Liver (tissue), 8 donors: ENCODE measurements at regions not wholly inside any gene's neighbourhood (a gene's known extent, or its start where the extent isn't known, plus 50 kb on each side); places are given as distances from the start of the nearest gene placed in this dataset.

ENCODE experiments used
- DNase-seq: peaks from one replicate; pipeline ENCODE4 v3.0.0-alpha.2; 2017; ENCODE audit warnings: low spot score
- H3K27ac ChIP-seq, 2 donors: one replicate each; pipeline ENCODE4 v1.7.0; 2013; ENCODE audit warnings: inconsistent platforms in 2 of 2, low read length in 2 of 2, control low read depth in 1 of 2, low read depth in 1 of 2, mild to moderate bottlenecking in 1 of 2
- H3K27me3 ChIP-seq, 4 donors: one replicate each; pipeline versions ENCODE4 v1.6.1 to v1.7.0; 2013; ENCODE audit warnings: low read length in 3 of 4, inconsistent platforms in 1 of 4, mild to moderate bottlenecking in 1 of 4, moderate library complexity in 1 of 4; ENCODE audit not compliant: control insufficient read depth in 4 of 4, insufficient read depth in 4 of 4
- H3K36me3 ChIP-seq, 4 donors: one replicate each; pipeline versions ENCODE4 v1.6.1 to v1.7.0; 2013; ENCODE audit warnings: low read length in 3 of 4, mild to moderate bottlenecking in 3 of 4, low read depth in 1 of 4, moderate library complexity in 1 of 4; ENCODE audit not compliant: control insufficient read depth in 4 of 4, insufficient read depth in 3 of 4
- H3K4me1 ChIP-seq, 4 donors: one replicate each; pipeline versions ENCODE4 v1.6.1 to v1.7.0; 2013; ENCODE audit warnings: low read length in 3 of 4, mild to moderate bottlenecking in 3 of 4, moderate library complexity in 1 of 4; ENCODE audit not compliant: control insufficient read depth in 4 of 4, insufficient read depth in 4 of 4
- H3K4me3 ChIP-seq, 3 donors: one replicate each; pipeline versions ENCODE4 v1.6.1 to v1.7.0; 2013; ENCODE audit warnings: low read length in 3 of 3, control low read depth in 1 of 3, low read depth in 1 of 3, mild to moderate bottlenecking in 1 of 3
- H3K9ac ChIP-seq, 2 donors: one replicate each; pipeline ENCODE4 v1.7.0; 2013; ENCODE audit warnings: low read length in 2 of 2, mild to moderate bottlenecking in 2 of 2, moderate library complexity in 2 of 2, control low read depth in 1 of 2, low read depth in 1 of 2
- H3K9me3 ChIP-seq, 4 donors: one replicate each; pipeline versions ENCODE4 v1.6.1 to v1.7.0; 2013; ENCODE audit warnings: low read length in 3 of 4; ENCODE audit not compliant: control insufficient read depth in 4 of 4
- EGR1 ChIP-seq, 2 donors: IDR thresholded peaks; 2 replicates each; pipeline ENCODE4 v1.6.1; 2016 to 2018; ENCODE audit warnings: antibody characterized with exemption in 2 of 2, low read depth in 2 of 2
- FOXA1 ChIP-seq: IDR thresholded peaks from 2 replicates; pipeline ENCODE4 v1.6.1; 2016; ENCODE audit warnings: antibody characterized with exemption
- FOXA2 ChIP-seq: IDR thresholded peaks from 2 replicates; pipeline ENCODE4 v1.6.1; 2016; ENCODE audit warnings: antibody characterized with exemption
- GABPA ChIP-seq, 2 donors: IDR thresholded peaks in 1 of 2; conservative IDR thresholded peaks in 1 of 2; 2 replicates each; pipeline ENCODE4 v1.6.1; 2016; ENCODE audit warnings: antibody characterized with exemption in 2 of 2, mild to moderate bottlenecking in 1 of 2, moderate library complexity in 1 of 2
- HNF4A ChIP-seq, 2 donors: conservative IDR thresholded peaks; 2 replicates each; pipeline ENCODE4 v1.6.1; 2016; ENCODE audit warnings: antibody characterized with exemption in 2 of 2, mild to moderate bottlenecking in 2 of 2
- HNF4G ChIP-seq: IDR thresholded peaks from 2 replicates; pipeline ENCODE4 v1.6.1; 2016; ENCODE audit warnings: antibody characterized with exemption
- JUND ChIP-seq, 2 donors: IDR thresholded peaks; 2 replicates each; pipeline ENCODE4 v1.6.1; 2016; ENCODE audit warnings: antibody characterized with exemption in 2 of 2
- NR2F2 ChIP-seq: IDR thresholded peaks from 2 replicates; pipeline ENCODE4 v1.6.1; 2016; ENCODE audit warnings: antibody characterized with exemption
- RAD21 ChIP-seq, 2 donors: IDR thresholded peaks; 2 replicates each; pipeline ENCODE4 v1.6.1; 2016; ENCODE audit warnings: antibody characterized with exemption in 2 of 2, mild to moderate bottlenecking in 2 of 2
- RXRA ChIP-seq, 2 donors: IDR thresholded peaks; 2 replicates each; pipeline ENCODE4 v1.6.1; 2017 to 2018; ENCODE audit warnings: antibody characterized with exemption in 2 of 2, mild to moderate bottlenecking in 1 of 2
- SP1 ChIP-seq: IDR thresholded peaks from 2 replicates; pipeline ENCODE4 v1.6.1; 2018; ENCODE audit warnings: antibody characterized with exemption, mild to moderate bottlenecking
- TAF1 ChIP-seq: conservative IDR thresholded peaks from 2 replicates; pipeline ENCODE4 v1.6.1; 2016; ENCODE audit warnings: antibody characterized with exemption, mild to moderate bottlenecking
- YY1 ChIP-seq: IDR thresholded peaks from 2 replicates; pipeline ENCODE4 v1.6.1; 2016; ENCODE audit warnings: antibody characterized with exemption, mild to moderate bottlenecking
- WGBS: extraction: QIAGEN DNeasy Blood & Tissue Kit; methylation state at CpG from one replicate; pipeline ENCODE4 v1.1.7; 2013; 5-methylcytosine and 5-hydroxymethylcytosine counted together
- TF ChIP-seq, protein P1 (sequence below): IDR thresholded peaks from 2 replicates; pipeline ENCODE4 v1.6.1; 2016; ENCODE audit warnings: antibody characterized with exemption
- TF ChIP-seq, protein P2 (sequence below): IDR thresholded peaks from 2 replicates; pipeline ENCODE4 v1.6.1; 2016; ENCODE audit warnings: antibody characterized with exemption, mild to moderate bottlenecking
- TF ChIP-seq, protein P3 (sequence below): IDR thresholded peaks from 2 replicates; pipeline ENCODE4 v1.6.1; 2016; ENCODE audit warnings: antibody characterized with exemption
- TF ChIP-seq, protein P4 (sequence below): fragments of 150-350 bp; IDR thresholded peaks from 2 replicates; pipeline ENCODE4 v1.5.1; 2017; ENCODE audit warnings: improper control_type of control experiment, low read depth, low read length; ENCODE audit not compliant: missing input control
- donor health status: healthy.
- donor health status: healthy.
- donor health status: healthy.
- donor health status: healthy.
- donor health status: healthy.

DNA sequence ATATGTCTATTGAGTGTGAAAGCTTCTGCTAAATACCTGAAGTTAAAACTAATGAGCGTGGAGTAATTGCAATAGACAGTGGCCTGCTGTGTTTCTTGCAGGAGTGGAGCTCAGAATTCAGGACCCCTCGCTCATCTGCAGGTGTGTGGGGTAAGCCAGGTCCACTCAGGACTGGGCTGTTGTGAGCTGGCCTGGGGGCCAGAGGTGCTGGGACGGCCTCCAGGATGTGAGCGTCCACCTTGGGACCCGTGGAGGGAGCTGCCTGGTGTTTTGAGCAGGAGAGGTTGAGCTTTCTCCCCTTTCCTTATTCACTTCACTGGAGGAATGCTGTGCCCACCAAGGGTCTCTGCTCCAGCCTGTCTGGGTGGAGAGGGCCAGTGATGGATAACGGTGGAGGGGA lies 681.2 kb downstream of the BRD1 start:
- H3K27me3 ChIP-seq: peaks cover 0 to 2% (median 0%) of the 10 kb centered on the region in 4 donors
- H3K4me1 ChIP-seq: no peaks in the 10 kb centered on the region
- H3K9me3 ChIP-seq: no peaks in the 10 kb centered on the region
- H3K36me3 ChIP-seq: no peaks in the 10 kb centered on the region
- H3K27ac ChIP-seq: no peak overlapping the region
- 76% methylated on average over 6 of the region's 6 CpGs for WGBS
- H3K4me3 ChIP-seq: no peak overlapping the region
- no peak overlapping the region for H3K9ac ChIP-seq
- no peak for TF ChIP-seq RXRA (IDR thresholded peaks at IDR 0.05)
- TF ChIP-seq, protein P1, sequence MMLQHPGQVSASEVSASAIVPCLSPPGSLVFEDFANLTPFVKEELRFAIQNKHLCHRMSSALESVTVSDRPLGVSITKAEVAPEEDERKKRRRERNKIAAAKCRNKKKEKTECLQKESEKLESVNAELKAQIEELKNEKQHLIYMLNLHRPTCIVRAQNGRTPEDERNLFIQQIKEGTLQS: no peak
- TF ChIP-seq, protein P2, sequence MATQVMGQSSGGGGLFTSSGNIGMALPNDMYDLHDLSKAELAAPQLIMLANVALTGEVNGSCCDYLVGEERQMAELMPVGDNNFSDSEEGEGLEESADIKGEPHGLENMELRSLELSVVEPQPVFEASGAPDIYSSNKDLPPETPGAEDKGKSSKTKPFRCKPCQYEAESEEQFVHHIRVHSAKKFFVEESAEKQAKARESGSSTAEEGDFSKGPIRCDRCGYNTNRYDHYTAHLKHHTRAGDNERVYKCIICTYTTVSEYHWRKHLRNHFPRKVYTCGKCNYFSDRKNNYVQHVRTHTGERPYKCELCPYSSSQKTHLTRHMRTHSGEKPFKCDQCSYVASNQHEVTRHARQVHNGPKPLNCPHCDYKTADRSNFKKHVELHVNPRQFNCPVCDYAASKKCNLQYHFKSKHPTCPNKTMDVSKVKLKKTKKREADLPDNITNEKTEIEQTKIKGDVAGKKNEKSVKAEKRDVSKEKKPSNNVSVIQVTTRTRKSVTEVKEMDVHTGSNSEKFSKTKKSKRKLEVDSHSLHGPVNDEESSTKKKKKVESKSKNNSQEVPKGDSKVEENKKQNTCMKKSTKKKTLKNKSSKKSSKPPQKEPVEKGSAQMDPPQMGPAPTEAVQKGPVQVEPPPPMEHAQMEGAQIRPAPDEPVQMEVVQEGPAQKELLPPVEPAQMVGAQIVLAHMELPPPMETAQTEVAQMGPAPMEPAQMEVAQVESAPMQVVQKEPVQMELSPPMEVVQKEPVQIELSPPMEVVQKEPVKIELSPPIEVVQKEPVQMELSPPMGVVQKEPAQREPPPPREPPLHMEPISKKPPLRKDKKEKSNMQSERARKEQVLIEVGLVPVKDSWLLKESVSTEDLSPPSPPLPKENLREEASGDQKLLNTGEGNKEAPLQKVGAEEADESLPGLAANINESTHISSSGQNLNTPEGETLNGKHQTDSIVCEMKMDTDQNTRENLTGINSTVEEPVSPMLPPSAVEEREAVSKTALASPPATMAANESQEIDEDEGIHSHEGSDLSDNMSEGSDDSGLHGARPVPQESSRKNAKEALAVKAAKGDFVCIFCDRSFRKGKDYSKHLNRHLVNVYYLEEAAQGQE: no peak
- no peak for TF ChIP-seq EGR1 (IDR thresholded peaks at IDR 0.05; ENCODE audit: low read depth in 2 of 2)
- TF ChIP-seq, protein P3, sequence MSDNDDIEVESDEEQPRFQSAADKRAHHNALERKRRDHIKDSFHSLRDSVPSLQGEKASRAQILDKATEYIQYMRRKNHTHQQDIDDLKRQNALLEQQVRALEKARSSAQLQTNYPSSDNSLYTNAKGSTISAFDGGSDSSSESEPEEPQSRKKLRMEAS: no peak
- no peak for TF ChIP-seq YY1
- TF ChIP-seq FOXA1: no peak
- no peak for TF ChIP-seq JUND (IDR thresholded peaks at IDR 0.05)
- TF ChIP-seq, protein P4, sequence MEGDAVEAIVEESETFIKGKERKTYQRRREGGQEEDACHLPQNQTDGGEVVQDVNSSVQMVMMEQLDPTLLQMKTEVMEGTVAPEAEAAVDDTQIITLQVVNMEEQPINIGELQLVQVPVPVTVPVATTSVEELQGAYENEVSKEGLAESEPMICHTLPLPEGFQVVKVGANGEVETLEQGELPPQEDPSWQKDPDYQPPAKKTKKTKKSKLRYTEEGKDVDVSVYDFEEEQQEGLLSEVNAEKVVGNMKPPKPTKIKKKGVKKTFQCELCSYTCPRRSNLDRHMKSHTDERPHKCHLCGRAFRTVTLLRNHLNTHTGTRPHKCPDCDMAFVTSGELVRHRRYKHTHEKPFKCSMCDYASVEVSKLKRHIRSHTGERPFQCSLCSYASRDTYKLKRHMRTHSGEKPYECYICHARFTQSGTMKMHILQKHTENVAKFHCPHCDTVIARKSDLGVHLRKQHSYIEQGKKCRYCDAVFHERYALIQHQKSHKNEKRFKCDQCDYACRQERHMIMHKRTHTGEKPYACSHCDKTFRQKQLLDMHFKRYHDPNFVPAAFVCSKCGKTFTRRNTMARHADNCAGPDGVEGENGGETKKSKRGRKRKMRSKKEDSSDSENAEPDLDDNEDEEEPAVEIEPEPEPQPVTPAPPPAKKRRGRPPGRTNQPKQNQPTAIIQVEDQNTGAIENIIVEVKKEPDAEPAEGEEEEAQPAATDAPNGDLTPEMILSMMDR: no peak
- TF ChIP-seq FOXA2: no peak
- no peak for TF ChIP-seq RAD21 (IDR thresholded peaks at IDR 0.05)
- TF ChIP-seq NR2F2: no peak
- TF ChIP-seq GABPA (IDR thresholded peaks at IDR 0.05 in 1 of 2, conservative IDR thresholded peaks at IDR 0.05 in 1 of 2): no peak
- TF ChIP-seq TAF1: no peak
- no peak for TF ChIP-seq HNF4G
- no peak for TF ChIP-seq SP1
- no peak for TF ChIP-seq HNF4A (conservative IDR thresholded peaks at IDR 0.05)
- no peak for DNase-seq

DNA sequence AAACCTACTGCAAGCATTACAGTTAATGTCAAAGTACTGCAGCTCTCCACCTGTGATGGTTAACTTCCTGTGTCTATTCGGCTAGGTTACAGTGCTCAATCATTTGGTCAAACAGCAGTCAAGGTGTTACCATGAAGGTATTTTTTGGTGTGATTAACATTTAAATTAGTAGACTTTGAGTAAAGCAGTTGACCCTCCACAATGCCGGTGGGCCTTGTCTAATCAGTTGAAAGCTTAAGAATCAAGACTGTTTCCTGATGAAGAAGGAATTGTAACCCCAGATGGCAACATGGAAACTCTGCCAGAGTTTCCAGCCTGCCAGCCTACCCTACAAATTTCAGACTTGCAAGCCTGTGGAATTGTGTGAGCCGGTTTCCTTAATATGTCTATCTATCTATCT lies 683.9 kb downstream of the BRD1 start:
- Histone ChIP-seq H3K4me3 (no peak overlapping the region), H3K9me3 (no peaks in the 10 kb centered on the region), H3K9ac (no peak overlapping the region), H3K36me3 (no peaks in the 10 kb centered on the region), H3K27me3 (peaks cover 0 to 3% (median 0%) of the 10 kb centered on the region in 4 donors), H3K27ac (no peak overlapping the region), H3K4me1 (no peaks in the 10 kb centered on the region)
- WGBS: 92% methylated on average over 3 of the region's 3 CpGs
- no peak for DNase-seq
- no peak for TF ChIP-seq RAD21 (IDR thresholded peaks at IDR 0.05)
- TF ChIP-seq, protein P1: no peak
- TF ChIP-seq, protein P2: no peak
- no peak for TF ChIP-seq EGR1 (IDR thresholded peaks at IDR 0.05; ENCODE audit: low read depth in 2 of 2)
- no peak for TF ChIP-seq FOXA2
- no peak for TF ChIP-seq HNF4G
- no peak for TF ChIP-seq JUND (IDR thresholded peaks at IDR 0.05)
- TF ChIP-seq HNF4A (conservative IDR thresholded peaks at IDR 0.05): no peak
- TF ChIP-seq TAF1: no peak
- TF ChIP-seq, protein P3: no peak
- TF ChIP-seq, protein P4: no peak
